KMS-11 (cell line): ENCODE measurements at regions not wholly inside any gene's neighbourhood (a gene's known extent, or its start where the extent isn't known, plus 50 kb on each side); places are given as distances from the start of the nearest gene placed in this dataset.

Experiments used
- H2AFZ ChIP-seq: fragments of 200-600 bp; sonication (generic); 2 replicates; pipeline ENCODE4 v1.6.1; 2016; ENCODE audit warnings: antibody characterized with exemption, mixed run types, low read depth
- H3K27ac ChIP-seq: fragments of 200-600 bp; sonication (generic); 2 replicates; pipeline ENCODE4 v1.6.1; 2016; ENCODE audit warnings: mild to moderate bottlenecking, mixed run types
- H3K27me3 ChIP-seq: fragments of 200-600 bp; sonication (generic); 2 replicates; pipeline ENCODE4 v1.6.1; 2017; ENCODE audit warnings: mild to moderate bottlenecking, low read depth, mixed run types, moderate library complexity; ENCODE audit not compliant: insufficient read depth
- H3K36me3 ChIP-seq: fragments of 200-600 bp; sonication (generic); 2 replicates; pipeline ENCODE4 v1.6.1; 2017; ENCODE audit warnings: mild to moderate bottlenecking, mixed run types; ENCODE audit not compliant: insufficient read depth
- H3K4me1 ChIP-seq: fragments of 200-600 bp; sonication (generic); 2 replicates; pipeline ENCODE4 v1.6.1; 2016; ENCODE audit warnings: mild to moderate bottlenecking, low read depth, mixed run types; ENCODE audit not compliant: poor library complexity, severe bottlenecking
- H3K4me2 ChIP-seq: fragments of 200-600 bp; sonication (generic); 2 replicates; pipeline ENCODE4 v1.7.0; 2016; ENCODE audit warnings: mild to moderate bottlenecking, mixed run types
- H3K4me3 ChIP-seq: fragments of 200-600 bp; sonication (generic); IDR thresholded peaks from 2 replicates; pipeline ENCODE4 v1.6.1; 2017; ENCODE audit warnings: low read depth, low read length, mixed read lengths; ENCODE audit not compliant: insufficient read depth
- H3K79me2 ChIP-seq: fragments of 200-600 bp; sonication (generic); 2 replicates; pipeline ENCODE4 v1.6.1; 2016; ENCODE audit warnings: low read depth, mixed run types; ENCODE audit not compliant: insufficient read depth
- H3K9ac ChIP-seq: fragments of 200-600 bp; sonication (generic); 2 replicates; pipeline ENCODE4 v1.6.1; 2016; ENCODE audit warnings: mild to moderate bottlenecking, mixed run types
- H4K20me1 ChIP-seq: fragments of 200-600 bp; sonication (generic); 2 replicates; pipeline ENCODE4 v1.6.1; 2016; ENCODE audit warnings: mild to moderate bottlenecking, mixed run types; ENCODE audit not compliant: insufficient read depth
- TF ChIP-seq, protein P1 (sequence below): fragments of 200-600 bp; sonication (generic); conservative IDR thresholded peaks from 2 replicates; pipeline ENCODE4 v1.6.1; 2017; ENCODE audit warnings: low read depth, mild to moderate bottlenecking, antibody characterized with exemption, low read length, moderate library complexity, mixed read lengths

DNA sequence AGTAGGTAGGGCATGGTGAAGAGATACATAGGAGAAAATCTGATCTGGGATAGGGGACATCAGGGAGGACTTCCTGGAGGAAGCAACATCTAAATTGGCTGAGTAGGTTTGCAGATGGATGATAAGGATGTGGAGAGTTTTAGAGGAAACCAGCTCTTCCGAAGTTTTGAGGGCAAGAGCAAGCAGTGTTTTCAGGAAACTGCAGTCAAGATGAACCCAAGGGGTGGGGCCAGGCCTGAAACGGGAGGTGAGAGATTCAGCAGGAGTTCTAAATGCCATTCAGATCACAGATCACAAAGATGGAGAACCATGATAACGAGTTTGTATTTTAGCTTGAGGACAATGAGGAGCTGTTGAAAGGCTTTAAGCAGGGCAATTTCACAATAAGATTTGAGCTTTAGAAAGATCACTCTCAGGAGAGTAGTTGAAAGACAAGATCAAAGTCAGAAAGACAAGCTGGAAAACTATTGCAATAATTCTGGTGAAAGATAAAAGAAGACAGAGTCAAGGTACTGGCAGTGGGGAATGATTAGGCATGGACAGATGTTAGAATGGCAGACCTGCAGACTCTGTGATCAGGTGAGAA lies 70.1 kb upstream of the PLXNC1 start:
- no peaks in the 10 kb centered on the region for H3K36me3 ChIP-seq
- no peak overlapping the region for H3K4me3 ChIP-seq
- no peak overlapping the region for H3K27ac ChIP-seq

DNA sequence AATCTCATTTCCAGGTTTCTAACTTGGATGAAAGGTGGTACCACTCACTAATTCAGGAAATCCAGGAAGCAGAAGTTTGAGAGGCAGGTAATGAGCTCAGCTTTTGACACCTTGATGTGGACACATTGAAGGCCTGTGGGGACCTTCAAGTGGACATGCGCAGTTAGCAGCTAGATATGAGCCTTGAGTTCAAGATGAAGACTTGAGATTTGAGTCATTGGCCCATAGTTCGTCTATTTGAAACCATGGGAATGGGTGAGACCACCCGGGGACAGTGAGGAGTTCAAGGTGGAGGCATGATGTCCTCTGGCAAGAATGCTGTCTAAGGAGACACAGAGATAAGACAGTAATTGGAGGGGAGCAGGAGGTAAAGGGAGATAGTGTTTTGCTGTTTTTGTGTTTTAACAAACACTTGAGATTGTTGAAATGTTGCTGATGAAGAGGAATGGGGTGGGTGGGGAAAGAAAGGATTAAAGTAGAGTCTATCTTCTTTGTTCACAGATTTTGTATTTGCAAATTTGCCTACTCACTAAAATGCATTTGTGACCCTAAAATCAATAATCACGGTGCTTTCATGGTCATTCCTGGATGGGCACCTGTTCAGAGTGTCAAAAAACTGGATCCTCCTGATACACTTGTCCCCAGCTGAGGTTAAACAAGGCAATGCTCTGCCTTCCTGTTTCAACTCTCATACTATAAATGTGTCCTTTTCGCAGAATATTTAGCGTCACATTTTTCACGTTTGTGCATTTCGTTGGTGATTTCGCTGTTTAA lies 69.5 kb upstream of the PLXNC1 start:
- Histone ChIP-seq H3K9ac (no peak overlapping the region), H3K4me2 (no peak overlapping the region), H3K79me2 (no peaks in the 10 kb centered on the region), H3K4me1 (no peaks in the 10 kb centered on the region), H3K27me3 (no peaks in the 10 kb centered on the region), H3K36me3 (no peaks in the 10 kb centered on the region), H4K20me1 (no peaks in the 10 kb centered on the region), H2AFZ (no peak overlapping the region), H3K27ac (no peak overlapping the region), H3K4me3 (no peak overlapping the region)
- TF ChIP-seq, protein P1, sequence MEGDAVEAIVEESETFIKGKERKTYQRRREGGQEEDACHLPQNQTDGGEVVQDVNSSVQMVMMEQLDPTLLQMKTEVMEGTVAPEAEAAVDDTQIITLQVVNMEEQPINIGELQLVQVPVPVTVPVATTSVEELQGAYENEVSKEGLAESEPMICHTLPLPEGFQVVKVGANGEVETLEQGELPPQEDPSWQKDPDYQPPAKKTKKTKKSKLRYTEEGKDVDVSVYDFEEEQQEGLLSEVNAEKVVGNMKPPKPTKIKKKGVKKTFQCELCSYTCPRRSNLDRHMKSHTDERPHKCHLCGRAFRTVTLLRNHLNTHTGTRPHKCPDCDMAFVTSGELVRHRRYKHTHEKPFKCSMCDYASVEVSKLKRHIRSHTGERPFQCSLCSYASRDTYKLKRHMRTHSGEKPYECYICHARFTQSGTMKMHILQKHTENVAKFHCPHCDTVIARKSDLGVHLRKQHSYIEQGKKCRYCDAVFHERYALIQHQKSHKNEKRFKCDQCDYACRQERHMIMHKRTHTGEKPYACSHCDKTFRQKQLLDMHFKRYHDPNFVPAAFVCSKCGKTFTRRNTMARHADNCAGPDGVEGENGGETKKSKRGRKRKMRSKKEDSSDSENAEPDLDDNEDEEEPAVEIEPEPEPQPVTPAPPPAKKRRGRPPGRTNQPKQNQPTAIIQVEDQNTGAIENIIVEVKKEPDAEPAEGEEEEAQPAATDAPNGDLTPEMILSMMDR: no peak

More for the DNA sequence above, 70.1 kb upstream of the PLXNC1 start:
- Histone ChIP-seq H3K79me2 (no peaks in the 10 kb centered on the region), H3K4me1 (no peaks in the 10 kb centered on the region), H3K9ac (no peak overlapping the region), H4K20me1 (no peaks in the 10 kb centered on the region), H3K4me2 (no peak overlapping the region), H2AFZ (no peak overlapping the region), H3K27me3 (no peaks in the 10 kb centered on the region)
- TF ChIP-seq, protein P1: no peak

DNA sequence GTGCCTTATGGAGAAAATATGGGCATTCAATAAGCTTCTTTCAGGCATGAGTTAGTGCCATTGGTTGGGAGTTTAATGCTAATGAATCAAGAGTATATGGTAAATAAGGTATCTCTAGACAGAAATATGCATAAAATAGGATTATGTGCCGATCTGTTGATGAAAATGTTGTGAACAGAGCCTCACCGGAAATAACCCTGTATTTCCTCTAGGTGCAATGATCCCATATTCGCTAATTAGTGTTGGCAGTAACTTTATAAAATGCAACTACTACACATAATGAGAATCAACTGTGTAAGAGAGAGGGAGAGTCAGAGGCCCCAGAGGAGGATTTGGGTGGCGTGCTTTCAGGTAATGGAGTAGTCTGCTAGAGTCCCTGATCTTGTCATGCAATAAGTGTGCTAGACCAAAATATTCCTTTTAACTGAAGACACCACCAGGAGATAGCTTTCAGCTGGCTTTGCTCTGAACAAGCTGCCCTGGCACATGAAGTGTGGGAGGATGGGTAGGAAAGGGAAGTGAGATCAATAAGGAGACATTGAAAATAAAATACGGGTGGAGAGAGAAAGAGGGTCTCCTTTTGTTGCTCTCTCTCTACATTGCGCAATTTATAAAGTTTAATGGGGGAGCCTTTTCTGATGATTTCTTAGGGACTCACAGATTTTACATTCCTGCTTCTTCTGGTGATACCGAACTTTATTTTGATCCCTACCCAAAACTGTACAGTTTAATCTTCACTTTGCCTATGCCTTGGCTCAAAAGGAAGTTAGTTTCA lies 68.6 kb upstream of the PLXNC1 start:
- H3K4me3 ChIP-seq: no peak overlapping the region

DNA sequence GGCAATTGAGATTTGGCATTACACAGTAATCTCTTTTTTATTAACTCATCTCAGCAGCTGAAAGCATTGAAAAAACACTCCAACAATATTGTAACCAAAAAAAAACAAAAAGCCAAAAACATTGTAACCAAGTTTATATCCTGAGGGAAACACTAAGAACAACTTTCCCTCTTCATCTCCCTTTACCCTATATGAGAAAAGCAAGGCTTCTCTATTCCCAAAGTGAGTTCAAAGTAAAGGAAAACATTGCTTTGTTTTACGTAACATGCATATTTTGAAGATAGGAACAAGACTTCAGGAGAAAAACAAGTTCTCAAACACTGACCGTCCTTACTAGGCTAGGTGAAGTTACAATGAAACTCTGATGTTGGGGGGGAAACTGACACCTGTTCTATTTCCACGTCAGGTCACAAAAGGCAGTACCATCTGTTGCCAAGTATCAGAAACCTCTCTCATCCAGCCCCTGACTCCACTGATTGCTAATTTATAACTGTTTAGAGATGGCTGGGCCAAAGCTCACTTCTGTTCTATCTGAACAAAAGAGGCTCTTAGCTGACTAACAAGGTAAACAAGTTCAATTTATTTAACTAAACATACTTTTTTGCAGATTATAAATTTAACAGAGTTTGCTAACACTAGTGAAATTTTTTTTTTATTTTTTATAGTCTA lies 67.9 kb upstream of the PLXNC1 start:
- H4K20me1 ChIP-seq: no peaks in the 10 kb centered on the region
- H2AFZ ChIP-seq: no peak overlapping the region
- no peaks in the 10 kb centered on the region for H3K36me3 ChIP-seq
- H3K27ac ChIP-seq: no peak overlapping the region
- TF ChIP-seq, protein P1: no peak
- no peaks in the 10 kb centered on the region for H3K79me2 ChIP-seq
- H3K9ac ChIP-seq: no peak overlapping the region
- H3K4me2 ChIP-seq: no peak overlapping the region
- no peaks in the 10 kb centered on the region for H3K4me1 ChIP-seq
- H3K27me3 ChIP-seq: no peaks in the 10 kb centered on the region
- H3K4me3 ChIP-seq: no peak overlapping the region

More for the DNA sequence above, 68.6 kb upstream of the PLXNC1 start:
- no peaks in the 10 kb centered on the region for H3K27me3 ChIP-seq
- H3K79me2 ChIP-seq: no peaks in the 10 kb centered on the region
- no peaks in the 10 kb centered on the region for H3K4me1 ChIP-seq
- TF ChIP-seq, protein P1: no peak
- no peaks in the 10 kb centered on the region for H4K20me1 ChIP-seq
- H2AFZ ChIP-seq: no peak overlapping the region
- no peak overlapping the region for H3K4me2 ChIP-seq
- no peak overlapping the region for H3K9ac ChIP-seq
- H3K27ac ChIP-seq: no peak overlapping the region
- no peaks in the 10 kb centered on the region for H3K36me3 ChIP-seq
